ENCODE measurements at regions not wholly inside any gene's neighbourhood (a gene's known extent, or its start where the extent isn't known, plus 50 kb on each side); places are given as distances from the start of the nearest gene placed in this dataset.

GRCh38 chr1:47513393-47513792, 75.5 kb downstream of the FOXD2 start:
- TF ChIP-seq CTCF (conservative IDR thresholded peaks at IDR 0.05) (no peak), EZH2 (IDR thresholded peaks at IDR 0.05; ENCODE audit: low read depth) (no peak)
